IgD-negative memory B cell (primary cell): ENCODE measurements at regions not wholly inside any gene's neighbourhood (a gene's known extent, or its start where the extent isn't known, plus 50 kb on each side); places are given as distances from the start of the nearest gene placed in this dataset.

ENCODE experiments used
- H3K27ac Mint-ChIP-seq, 3 donors: one replicate each; pipeline ENCODE4 v1.8.0; 2020 to 2022; ENCODE audit warnings: mild to moderate bottlenecking in 3 of 3, mixed read lengths in 3 of 3, moderate library complexity in 1 of 3
- H3K27me3 Mint-ChIP-seq: one replicate; pipeline ENCODE4 v1.8.0; 2021; ENCODE audit warnings: mixed read lengths
- H3K36me3 Mint-ChIP-seq: one replicate; pipeline ENCODE4 v1.8.0; 2020; ENCODE audit warnings: mild to moderate bottlenecking, mixed read lengths
- H3K4me1 Mint-ChIP-seq, 3 donors: one replicate each; pipeline ENCODE4 v1.8.0; 2020 to 2022; ENCODE audit warnings: mixed read lengths in 3 of 3, mild to moderate bottlenecking in 1 of 3
- H3K4me3 Mint-ChIP-seq, 4 donors: one replicate each; pipeline ENCODE4 v1.8.0; 2020 to 2022; ENCODE audit warnings: mild to moderate bottlenecking in 4 of 4, mixed read lengths in 4 of 4, moderate library complexity in 3 of 4
- H3K9me3 Mint-ChIP-seq, 3 donors: one replicate each; pipeline ENCODE4 v1.8.0; 2020 to 2021; ENCODE audit warnings: mixed read lengths in 3 of 3, mild to moderate bottlenecking in 1 of 3

DNA sequence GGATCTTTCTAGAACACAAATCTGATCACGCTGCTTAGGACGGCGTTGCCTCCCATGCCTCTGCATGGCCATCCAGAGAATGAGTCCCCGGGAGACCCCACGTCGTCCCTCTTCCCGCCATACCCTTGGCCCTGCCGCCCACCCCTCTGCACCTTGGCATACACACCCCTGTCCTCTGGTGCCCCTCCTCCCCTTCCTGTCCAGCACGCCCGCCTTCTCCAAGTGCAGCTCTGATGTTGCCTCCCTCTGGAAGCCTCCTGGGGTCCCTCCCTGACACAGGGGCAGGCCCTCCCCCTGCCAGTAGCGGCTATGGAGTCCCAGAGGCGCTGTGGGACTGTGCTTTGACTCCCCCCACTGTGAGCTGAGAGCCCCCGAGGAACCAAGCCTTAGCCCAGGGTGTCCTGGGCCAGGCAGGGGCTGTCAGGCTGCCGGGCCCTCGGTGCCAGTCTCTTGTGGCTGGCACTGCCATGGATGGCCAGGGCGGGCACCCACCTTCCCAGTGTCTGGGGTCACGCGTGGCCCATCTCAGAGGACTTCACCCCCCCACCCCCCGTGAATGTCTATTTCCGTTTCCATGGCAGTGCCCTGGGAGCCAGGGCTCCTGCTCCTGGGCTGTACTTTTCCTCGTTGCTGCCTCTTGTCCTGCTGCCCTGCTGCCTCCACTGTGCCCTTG is 70.5 kb upstream of the RNU6ATAC start:
- H3K27ac Mint-ChIP-seq = no peak overlapping the region
- peaks cover 7% of the 10 kb centered on the region for H3K27me3 Mint-ChIP-seq
- no peak overlapping the region for H3K4me3 Mint-ChIP-seq
- peaks cover 0 to 2% (median 0%) of the 10 kb centered on the region in 3 donors for H3K9me3 Mint-ChIP-seq
- no peaks in the 10 kb centered on the region for H3K36me3 Mint-ChIP-seq
- H3K4me1 Mint-ChIP-seq = no peaks in the 10 kb centered on the region

DNA sequence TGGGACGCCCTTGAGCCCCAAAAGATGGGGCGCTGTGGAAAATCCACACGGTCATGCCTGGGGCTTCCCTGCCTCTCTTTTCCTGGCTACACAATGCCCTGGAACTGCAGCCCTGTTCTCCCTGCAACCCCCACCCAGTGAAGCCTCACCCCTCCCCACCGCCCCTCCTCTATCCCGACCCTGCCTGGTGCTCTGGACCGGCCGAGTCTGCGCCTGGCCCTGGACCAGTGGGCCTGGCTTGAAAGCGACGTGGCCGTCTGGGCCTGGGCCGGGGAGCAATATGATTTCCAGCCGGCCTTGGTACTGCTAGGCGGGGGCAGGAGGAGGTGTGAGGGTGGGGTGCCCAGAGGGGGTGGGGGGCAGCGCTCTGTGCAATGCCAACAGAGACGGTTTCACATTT is 71.0 kb upstream of the RNU6ATAC start:
- Mint-ChIP-seq H3K27ac (no peak overlapping the region), H3K9me3 (peaks cover 0 to 2% (median 0%) of the 10 kb centered on the region in 3 donors), H3K4me3 (no peak overlapping the region), H3K27me3 (peaks cover 7% of the 10 kb centered on the region), H3K4me1 (no peaks in the 10 kb centered on the region), H3K36me3 (no peaks in the 10 kb centered on the region)

DNA sequence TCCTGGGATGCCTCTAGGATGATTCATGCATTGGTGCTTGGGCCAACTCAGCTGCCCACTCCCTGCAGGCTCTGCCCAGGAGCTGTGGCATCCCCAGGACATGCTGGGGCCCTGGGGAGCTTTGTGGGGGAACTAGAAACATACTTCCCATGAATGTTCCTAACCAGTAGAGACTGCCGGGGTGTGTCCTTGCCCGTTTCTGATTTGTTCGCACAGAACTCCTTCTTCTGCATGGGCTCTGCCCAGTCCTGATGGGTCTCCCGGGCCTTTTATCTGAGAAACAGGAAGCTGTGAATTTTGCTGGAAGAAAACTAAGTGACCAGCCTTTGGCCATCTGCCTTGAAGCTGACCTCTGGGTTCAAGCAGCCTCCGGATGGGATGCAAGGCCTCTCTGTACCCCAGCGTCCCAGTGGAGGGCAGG is 71.6 kb upstream of the RNU6ATAC start:
- Mint-ChIP-seq H3K27ac (no peak overlapping the region), H3K36me3 (no peaks in the 10 kb centered on the region), H3K9me3 (peaks cover 0 to 2% (median 0%) of the 10 kb centered on the region in 3 donors), H3K4me1 (no peaks in the 10 kb centered on the region), H3K27me3 (peaks cover 7% of the 10 kb centered on the region), H3K4me3 (no peak overlapping the region)

DNA sequence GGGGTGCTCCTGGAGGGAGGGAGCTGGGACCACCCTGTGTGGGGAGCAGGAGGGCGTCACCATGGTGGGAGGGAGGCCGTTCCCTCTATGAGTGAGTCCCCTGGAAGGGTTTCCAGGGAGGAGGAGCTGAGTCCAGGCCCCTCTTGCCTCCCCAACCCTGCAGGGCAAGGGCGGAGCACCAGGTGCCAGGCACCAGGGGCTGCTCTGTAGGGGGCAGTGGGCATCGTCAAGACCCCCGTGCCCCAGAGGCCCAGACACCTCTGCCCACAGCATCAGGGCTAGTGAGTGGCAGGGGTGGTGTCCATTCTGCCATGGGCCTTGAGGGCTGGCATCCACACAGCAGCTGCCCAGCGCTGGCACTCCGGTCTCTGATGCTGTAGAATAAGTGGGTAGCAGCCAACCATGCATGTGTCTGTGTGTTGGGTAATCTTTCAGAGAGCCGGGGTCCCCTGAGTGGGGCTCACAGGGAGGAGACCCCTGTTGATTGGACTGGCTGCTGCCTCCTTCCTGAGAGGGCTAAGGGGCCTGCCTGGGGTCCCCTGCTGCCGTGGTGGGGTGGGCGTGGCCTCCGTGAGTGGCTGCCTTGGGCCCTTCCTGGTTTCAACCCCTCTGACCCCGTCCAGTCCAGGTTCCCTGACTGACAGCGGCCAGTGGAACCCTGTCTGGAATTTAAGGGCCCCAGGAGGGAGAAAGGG is 72.7 kb upstream of the RNU6ATAC start:
- Mint-ChIP-seq H3K36me3 (no peaks in the 10 kb centered on the region), H3K9me3 (peaks cover 0 to 2% (median 0%) of the 10 kb centered on the region in 3 donors), H3K4me3 (no peak overlapping the region), H3K27ac (no peak overlapping the region), H3K27me3 (peaks cover 7% of the 10 kb centered on the region), H3K4me1 (peaks cover 0 to 1% (median 0%) of the 10 kb centered on the region in 3 donors)

DNA sequence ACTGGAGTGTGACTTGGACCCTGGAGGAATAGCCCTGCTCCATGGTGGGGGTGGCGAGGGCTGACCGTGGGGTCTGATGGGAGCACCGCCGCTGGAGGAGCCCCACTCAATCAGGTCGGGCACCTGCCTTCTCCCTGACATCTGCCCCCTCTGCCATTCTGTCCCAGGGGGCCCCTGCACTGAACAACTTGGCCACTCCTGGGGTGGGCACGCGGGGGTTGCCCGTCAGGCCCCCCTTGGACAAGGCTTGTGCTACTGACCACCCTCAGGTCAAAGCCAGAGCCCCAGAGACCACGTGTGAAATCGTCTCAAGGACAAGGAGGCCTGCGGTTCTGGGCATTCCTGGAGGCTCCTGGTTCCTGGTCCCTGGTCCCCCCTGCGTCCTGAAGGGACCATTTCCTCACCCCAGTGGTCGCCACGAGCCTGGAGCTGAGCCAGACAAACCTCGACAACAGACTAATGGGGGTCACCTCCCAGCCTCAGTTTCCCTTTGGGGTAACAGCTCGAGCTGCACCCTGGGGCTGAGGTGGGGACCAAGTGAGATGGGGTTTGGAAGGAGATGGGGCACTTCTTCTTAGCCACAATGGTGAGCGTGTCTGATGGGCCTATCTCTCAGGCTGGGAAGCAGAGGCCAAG is 73.4 kb upstream of the RNU6ATAC start:
- peaks cover 1 to 4% (median 2%) of the 10 kb centered on the region in 3 donors for H3K4me1 Mint-ChIP-seq
- peaks cover 7% of the 10 kb centered on the region for H3K27me3 Mint-ChIP-seq
- no peak overlapping the region for H3K4me3 Mint-ChIP-seq
- peak overlapping the region in 2 of 3 donors; percentile 23 to 83 for H3K27ac Mint-ChIP-seq
- no peaks in the 10 kb centered on the region for H3K36me3 Mint-ChIP-seq
- H3K9me3 Mint-ChIP-seq = peaks cover 0 to 2% (median 0%) of the 10 kb centered on the region in 3 donors

DNA sequence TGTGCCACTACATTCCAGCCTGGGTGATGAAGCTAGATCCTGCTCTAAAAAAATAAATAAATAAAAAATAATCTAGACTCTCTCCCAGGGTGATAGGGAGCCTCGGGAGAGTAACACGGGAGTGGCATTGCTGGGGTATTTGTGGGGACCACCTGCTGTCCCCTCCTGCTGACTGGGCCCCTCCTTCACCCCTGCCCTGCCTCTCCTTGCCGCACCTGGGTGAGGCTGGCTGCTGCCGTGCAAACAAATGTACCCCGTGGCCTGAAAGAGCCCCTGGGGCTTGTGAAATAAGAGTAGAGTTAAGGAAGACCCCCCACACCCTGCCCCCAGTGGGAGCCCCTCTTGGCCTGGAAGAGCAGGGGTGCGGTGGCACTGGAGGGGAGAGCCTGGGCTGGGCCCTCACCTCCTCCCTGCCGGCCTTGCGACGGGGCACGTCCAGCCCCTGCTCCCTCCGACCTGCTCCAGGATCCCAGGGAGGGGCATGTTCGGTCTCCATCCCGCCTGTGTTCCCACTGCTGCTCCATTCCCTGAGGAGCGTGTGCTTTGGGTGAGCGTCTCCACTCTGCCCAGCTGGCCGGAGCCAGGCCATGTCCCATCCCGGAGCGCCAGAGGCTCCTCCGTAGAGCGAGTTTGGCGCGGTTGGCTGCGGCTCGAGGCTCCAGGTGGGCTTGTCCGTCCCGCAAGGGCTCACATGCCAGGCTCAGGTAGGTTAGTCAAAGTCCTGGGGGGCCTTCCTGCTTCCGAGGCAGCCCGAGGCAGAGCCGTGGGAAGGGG is 75.0 kb upstream of the RNU6ATAC start:
- H3K4me3 Mint-ChIP-seq = no peak overlapping the region
- H3K27me3 Mint-ChIP-seq = peaks cover 8% of the 10 kb centered on the region
- H3K9me3 Mint-ChIP-seq = peaks cover 0 to 2% (median 0%) of the 10 kb centered on the region in 3 donors
- no peak overlapping the region for H3K27ac Mint-ChIP-seq
- H3K36me3 Mint-ChIP-seq = no peaks in the 10 kb centered on the region
- H3K4me1 Mint-ChIP-seq = peaks cover 9 to 12% (median 10%) of the 10 kb centered on the region in 3 donors

DNA sequence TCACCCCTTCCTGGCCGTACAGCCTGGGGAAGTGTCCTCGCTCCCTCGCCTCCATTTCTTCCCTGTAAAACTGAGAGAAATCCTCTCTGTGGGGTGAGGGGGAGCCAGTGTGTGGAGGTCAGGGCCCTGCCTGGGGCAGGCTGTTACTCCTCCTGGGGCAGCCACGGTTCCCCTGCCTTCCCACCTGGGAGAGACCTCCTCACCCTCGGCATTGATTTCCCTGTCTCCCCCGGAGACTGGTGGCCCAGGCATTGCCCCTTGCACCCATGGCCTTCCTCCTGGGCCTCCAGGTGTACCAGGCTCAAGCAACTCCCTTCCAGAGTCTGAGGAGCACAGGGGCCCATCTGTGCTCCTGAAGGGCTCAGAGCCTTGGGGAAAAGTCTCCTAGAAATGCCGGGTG is 75.6 kb upstream of the RNU6ATAC start:
- Mint-ChIP-seq H3K9me3 (peaks cover 0 to 3% (median 0%) of the 10 kb centered on the region in 3 donors), H3K27me3 (peaks cover 9% of the 10 kb centered on the region), H3K4me1 (peaks cover 15 to 18% (median 16%) of the 10 kb centered on the region in 3 donors), H3K4me3 (no peak overlapping the region), H3K27ac (no peak overlapping the region), H3K36me3 (no peaks in the 10 kb centered on the region)

DNA sequence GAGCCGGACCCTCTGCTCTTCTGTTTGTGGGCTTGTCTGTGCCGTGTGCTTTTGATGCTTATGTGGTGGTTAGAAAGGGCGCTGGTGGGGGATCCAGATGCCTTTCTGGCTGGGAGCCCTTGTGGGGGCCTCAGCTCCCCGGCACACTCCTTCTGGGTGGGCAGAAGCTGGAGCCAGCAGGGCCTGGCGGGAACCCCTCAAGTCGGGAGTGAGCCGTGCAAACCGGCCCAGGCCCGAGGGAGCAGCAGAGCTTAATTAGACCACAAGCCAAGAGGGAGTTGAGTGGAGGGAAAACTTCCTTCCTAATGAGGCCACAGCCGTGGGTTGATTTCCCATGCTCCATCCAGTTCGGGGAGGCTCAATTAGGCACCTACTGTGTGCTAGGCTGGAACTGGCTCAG is 76.0 kb upstream of the RNU6ATAC start:
- peaks cover 0 to 5% (median 0%) of the 10 kb centered on the region in 3 donors for H3K9me3 Mint-ChIP-seq

DNA sequence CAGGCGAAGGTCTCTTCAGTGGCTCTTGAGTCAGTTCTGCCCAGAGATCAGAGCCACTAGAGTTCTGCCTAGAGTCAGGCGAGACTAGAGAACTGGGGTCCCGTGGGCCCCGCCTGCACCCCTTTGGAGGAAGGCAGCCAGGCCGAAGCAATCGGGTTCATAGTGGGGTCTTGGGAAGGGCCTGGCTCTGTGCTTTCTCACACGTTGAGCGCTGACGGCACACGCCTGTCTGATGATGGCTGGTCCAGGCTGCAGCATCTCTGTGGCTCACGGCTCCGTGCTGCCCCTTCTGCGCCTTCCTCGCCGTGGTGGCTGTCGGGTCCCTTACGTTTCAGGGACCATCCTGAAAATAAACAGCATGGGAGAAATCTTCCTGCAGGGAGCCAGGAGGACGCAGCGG is 78.3 kb upstream of the RNU6ATAC start:
- H3K27ac Mint-ChIP-seq = no peak overlapping the region
- H3K4me1 Mint-ChIP-seq = peaks cover 22 to 27% (median 22%) of the 10 kb centered on the region in 3 donors
- peak overlapping the region in 2 of 4 donors; percentile 28 to 63 for H3K4me3 Mint-ChIP-seq
- H3K36me3 Mint-ChIP-seq = no peaks in the 10 kb centered on the region
- H3K27me3 Mint-ChIP-seq = peaks cover 5% of the 10 kb centered on the region
- H3K9me3 Mint-ChIP-seq = peaks cover 0 to 8% (median 5%) of the 10 kb centered on the region in 3 donors

More for the DNA sequence above, 76.0 kb upstream of the RNU6ATAC start:
- no peak overlapping the region for H3K27ac Mint-ChIP-seq
- H3K27me3 Mint-ChIP-seq = peaks cover 7% of the 10 kb centered on the region
- no peak overlapping the region for H3K4me3 Mint-ChIP-seq
- peaks cover 20 to 22% (median 21%) of the 10 kb centered on the region in 3 donors for H3K4me1 Mint-ChIP-seq
- no peaks in the 10 kb centered on the region for H3K36me3 Mint-ChIP-seq

DNA sequence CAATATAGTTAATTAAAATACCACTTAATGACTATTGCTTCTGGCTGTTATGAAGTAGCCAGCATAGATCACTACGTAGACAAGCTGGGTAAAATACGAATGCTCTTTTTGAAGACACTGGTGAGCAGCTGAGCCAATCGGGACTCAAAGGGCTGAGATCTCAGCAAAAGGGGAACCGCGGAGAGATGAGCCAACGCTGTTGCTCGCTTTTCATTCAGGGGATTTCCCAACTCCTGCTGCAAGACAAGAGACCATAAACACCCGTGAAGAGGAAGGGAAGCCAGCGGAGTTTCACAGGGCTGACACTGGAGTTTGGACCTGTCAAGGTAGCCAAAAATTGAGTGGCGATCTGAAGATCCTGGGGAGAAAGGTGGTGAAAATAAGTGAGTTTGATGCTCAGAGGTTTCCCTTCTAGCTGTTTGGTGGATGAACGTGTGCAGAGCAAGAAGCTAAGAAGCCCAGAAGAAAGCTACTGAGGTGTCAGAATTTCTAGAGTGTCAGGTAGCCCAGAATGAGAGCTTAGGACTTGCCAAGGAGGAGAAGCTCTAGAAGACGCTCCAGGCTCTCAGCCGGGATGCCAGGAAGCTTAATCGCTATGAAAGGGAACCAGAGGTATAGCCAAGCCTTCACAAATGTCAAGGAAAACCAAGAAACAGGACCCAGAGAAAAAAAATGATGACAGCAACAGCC is 79.6 kb upstream of the RNU6ATAC start:
- Mint-ChIP-seq H3K4me1 (peaks cover 22 to 29% (median 22%) of the 10 kb centered on the region in 3 donors), H3K27me3 (peaks cover 5% of the 10 kb centered on the region), H3K9me3 (peaks cover 0 to 9% (median 8%) of the 10 kb centered on the region in 3 donors), H3K36me3 (no peaks in the 10 kb centered on the region), H3K4me3 (peak overlapping the region; percentile 73 to 93 (median 86)), H3K27ac (peak overlapping the region; percentile 57 to 93 (median 68))

DNA sequence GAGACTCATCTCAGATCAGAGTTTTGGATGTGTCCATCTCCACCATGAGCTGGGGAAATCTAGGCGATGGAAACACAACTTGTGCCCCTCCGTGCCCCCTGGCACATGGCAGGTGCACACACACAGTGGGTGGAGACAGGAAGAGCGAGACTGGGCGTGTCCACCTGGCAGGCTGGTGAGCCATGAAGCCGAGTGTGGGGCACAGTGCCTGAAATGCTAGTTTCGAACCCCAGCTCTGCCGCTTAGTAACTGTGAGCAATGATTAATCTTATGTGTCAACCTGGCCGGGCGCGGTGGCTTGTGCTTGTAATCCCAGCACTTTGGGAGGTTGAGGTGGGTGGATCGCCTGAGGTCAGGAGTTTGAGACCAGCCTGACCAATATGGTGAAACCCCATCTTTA is 80.8 kb upstream of the RNU6ATAC start:
- peak overlapping the region; percentile 31 to 92 (median 68) for H3K27ac Mint-ChIP-seq
- peak overlapping the region; percentile 78 to 93 (median 88) for H3K4me3 Mint-ChIP-seq
- H3K4me1 Mint-ChIP-seq = peaks cover 22 to 29% (median 22%) of the 10 kb centered on the region in 3 donors
- H3K9me3 Mint-ChIP-seq = peaks cover 0 to 9% (median 8%) of the 10 kb centered on the region in 3 donors
- no peaks in the 10 kb centered on the region for H3K36me3 Mint-ChIP-seq
- H3K27me3 Mint-ChIP-seq = peaks cover 5% of the 10 kb centered on the region

DNA sequence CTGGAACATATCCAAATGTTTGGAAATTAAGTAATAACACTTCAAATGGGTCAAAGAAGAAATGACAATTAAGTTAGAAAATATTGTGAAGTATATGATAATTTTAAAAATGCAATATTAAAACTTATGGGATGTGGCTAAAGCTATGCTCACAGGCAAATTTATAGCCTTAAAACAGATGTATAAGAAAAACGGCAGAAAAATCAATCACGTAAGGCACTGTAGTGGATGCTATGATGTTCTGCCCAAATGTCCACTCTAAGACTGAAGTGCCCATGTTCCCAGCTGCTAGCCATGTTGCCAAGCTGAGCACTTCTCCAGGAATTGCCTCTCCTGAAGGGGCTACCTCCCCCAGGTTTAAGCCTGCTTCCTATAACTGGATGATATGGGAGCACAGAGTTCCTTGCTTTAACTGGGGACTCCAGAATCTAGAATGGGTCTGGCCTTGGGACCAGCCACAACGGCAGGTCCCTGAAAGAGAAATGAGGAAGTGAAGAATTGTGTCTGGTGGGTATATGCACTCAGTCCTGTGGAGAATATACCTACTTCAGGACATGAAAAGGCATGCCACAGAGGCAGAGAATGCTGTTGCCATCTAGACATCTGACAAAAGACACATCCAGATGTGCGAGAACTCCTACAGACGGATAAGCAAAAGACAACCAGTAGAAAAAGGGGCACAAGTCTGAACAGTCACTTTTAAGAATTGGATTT is 78.2 kb upstream of the RXRA start:
- peaks cover 18 to 27% (median 20%) of the 10 kb centered on the region in 3 donors for H3K4me1 Mint-ChIP-seq
- peak overlapping the region in 1 of 4 donors; percentile 18 for H3K4me3 Mint-ChIP-seq
- H3K36me3 Mint-ChIP-seq = no peaks in the 10 kb centered on the region
- H3K27ac Mint-ChIP-seq = no peak overlapping the region
- H3K27me3 Mint-ChIP-seq = peaks cover 8% of the 10 kb centered on the region
- H3K9me3 Mint-ChIP-seq = peaks cover 0 to 9% (median 8%) of the 10 kb centered on the region in 3 donors

DNA sequence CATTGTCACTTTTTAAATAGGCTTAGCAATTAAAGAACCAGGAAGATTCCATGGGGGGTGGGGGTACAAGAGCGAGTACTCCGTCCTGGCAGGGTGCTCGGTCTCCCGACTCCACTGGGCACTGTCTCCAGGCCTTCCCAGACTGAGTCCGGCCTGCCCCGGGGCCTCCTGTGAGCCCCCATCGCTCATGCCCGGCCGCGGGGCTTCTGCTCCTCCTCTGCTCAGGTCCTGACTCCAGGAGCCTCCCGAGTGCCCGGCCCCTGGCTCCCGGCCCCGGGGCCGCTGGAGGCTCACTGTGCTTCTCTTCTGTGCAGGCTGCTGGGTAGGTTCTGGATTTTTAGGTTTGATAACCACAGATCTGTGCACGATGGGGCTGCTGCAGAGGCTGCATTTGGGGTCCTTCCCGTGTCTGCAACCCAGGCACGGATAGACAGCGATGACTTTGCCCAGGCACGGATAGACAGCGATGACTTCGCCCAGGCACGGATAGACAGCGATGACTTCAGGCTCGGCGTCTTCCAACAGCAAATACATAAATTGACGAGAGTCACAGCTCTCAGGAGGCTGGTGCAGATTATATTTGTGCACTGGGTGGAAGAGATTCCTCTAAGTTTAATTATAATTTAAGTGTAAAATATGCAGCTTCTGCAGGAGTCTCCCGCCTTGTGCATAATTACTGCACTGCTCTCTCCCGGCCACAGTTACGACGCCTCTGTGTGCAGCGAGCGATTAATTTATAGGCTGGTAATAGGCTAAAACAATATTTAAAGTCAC is 74.8 kb upstream of the RXRA start:
- no peak overlapping the region for H3K4me3 Mint-ChIP-seq
- H3K4me1 Mint-ChIP-seq = peaks cover 0 to 2% (median 0%) of the 10 kb centered on the region in 3 donors
- no peaks in the 10 kb centered on the region for H3K36me3 Mint-ChIP-seq
- peaks cover 0 to 8% (median 6%) of the 10 kb centered on the region in 3 donors for H3K9me3 Mint-ChIP-seq
- peaks cover 3% of the 10 kb centered on the region for H3K27me3 Mint-ChIP-seq
- H3K27ac Mint-ChIP-seq = no peak overlapping the region
